ENCODE measurements at regions not wholly inside any gene's neighbourhood (a gene's known extent, or its start where the extent isn't known, plus 50 kb on each side); places are given as distances from the start of the nearest gene placed in this dataset.
"Not testable (repeated sequence)": the region's sequence is repeated elsewhere in the genome, so short reads cannot be mapped to it uniquely, and the experiment has no call there.

- intact Hi-C loops (cut with micrococcal nuclease) = no loop called here
Measured at GRCh38 chr9:34796924-34797323, 87.0 kb upstream of the CCL21 start.

GRCh38 chr9:34793428-34793827 lies 83.5 kb upstream of the CCL21 start:
- intact Hi-C loops (cut with micrococcal nuclease) = no loop called here

DNA sequence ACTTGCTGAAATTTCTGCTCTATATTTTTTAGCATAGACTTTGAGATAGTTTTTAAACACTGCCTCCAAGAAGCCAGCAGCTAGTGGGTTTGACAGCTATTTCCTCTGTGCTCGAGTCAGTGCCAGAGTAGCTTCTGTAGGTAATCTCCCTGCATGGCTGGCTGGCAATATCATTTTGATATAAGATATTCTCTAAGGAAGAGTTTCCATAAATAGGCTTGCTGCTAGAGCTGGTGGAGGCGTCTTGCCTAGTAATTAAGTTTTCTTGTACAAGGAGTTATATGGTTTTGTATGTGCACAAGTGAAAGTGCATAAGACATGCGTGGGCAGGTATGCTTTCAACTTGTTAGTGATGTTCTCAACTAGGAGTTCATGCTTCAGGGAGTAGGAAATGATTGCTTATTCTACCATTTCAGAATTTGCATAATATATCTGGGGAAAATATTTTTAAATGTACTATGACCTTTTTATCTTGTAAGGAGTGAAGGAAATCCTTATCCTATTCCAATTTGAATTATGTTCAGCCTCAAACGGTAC lies 74.1 kb upstream of the CCL21 start:
- intact Hi-C loops (cut with micrococcal nuclease) = no loop called here

DNA sequence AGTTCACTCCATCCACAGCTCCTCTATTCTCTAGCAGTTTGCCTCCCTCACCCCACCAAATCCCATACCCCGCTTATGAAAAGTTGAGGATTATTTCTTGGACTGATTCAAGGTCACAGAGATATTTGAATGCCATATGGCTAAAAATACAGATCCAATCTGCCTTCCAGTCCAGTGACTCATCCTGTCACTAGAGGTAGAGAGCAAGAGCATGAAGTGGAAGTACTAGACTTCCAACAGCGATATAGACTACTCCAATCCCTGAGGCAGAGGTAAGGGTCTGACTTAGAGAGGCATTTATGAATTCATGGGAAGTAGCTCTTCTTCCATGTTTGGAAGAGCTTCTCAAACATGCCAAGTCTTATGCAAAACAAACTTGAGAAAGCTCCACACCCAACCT lies 72.4 kb upstream of the CCL21 start:
- intact Hi-C loops (cut with micrococcal nuclease) = no loop called here

- intact Hi-C loops (cut with micrococcal nuclease) = no loop called here
Measured at GRCh38 chr9:34777666-34778065, 67.7 kb upstream of the CCL21 start.

GRCh38 chr9:34773955-34774354 lies 64.0 kb upstream of the CCL21 start:
- intact Hi-C loops (cut with micrococcal nuclease) = no loop called here

- intact Hi-C loops (cut with micrococcal nuclease) = no loop called here
Measured at GRCh38 chr9:34773306-34773910, 63.5 kb upstream of the CCL21 start.

GRCh38 chr9:34771007-34771406 lies 61.1 kb upstream of the CCL21 start:
- intact Hi-C loops (cut with micrococcal nuclease) = no loop called here

DNA sequence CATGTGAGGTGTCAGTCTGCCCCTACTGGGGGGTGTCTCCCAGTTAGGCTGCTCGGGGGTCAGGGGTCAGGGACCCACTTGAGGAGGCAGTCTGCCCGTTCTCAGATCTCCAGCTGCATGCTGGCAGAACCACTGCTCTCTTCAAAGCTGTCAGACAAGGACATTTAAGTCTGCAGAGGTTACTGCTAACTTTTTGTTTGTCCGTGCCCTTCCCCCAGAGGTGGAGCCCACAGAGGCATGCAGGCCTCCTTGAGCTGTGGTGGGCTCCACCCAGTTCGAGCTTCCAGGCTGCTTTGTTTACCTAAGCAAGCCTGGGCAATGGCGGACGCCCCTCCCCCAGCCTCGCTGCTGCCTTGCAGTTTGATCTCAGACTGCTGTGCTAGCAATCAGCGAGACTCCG lies 57.2 kb upstream of the CCL21 start:
- intact Hi-C loops (cut with micrococcal nuclease) = not testable (repeated sequence)

DNA sequence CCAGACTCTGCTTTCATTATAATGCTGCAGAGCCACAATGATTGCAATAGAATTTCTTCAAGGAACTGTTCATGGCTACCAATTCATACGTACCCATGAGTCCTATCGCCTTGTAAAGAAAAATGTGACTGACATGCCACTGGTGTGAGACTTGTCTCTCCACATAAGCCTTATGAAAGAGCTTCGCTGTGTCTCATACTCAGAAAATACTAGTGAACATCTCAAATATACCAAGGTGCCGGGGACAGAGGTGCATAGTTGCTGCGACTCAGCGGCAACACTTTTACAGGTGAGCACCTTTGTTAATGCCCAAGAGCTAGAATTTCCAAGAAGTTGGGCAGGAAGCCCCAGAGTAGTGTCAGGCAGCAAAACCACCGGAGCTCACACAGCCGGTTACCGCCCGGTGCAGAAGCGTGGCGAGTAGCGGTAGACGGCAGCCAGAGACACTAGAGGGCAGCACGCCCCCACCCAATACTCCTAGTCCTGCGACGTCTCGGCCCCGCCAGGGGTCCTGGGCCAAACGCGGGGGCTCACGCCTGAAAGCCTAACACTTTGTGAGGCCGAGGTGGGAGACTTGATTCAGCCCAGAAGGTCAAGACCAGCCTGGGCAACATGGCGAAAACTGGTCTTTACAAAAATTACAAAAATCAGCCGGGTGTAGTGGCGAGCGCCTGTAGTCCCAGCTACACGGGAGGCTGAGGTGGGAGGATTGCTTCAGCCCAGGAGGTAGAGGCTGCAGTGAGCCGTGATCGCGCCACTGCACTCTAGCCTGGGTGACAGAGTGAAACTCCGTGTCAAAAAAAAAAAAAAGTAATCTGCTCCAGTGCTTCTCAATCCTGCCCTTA lies 50.5 kb upstream of the CCL21 start:
- intact Hi-C loops (cut with micrococcal nuclease) = loop anchor here (1.0 kb wide), 2 partner anchors 225 to 291 kb away; no protein-coding TSS in a partner anchor
